ENCODE measurements at regions not wholly inside any gene's neighbourhood (a gene's known extent, or its start where the extent isn't known, plus 50 kb on each side); places are given as distances from the start of the nearest gene placed in this dataset.

- H3K4me3 ChIP-seq (ENCODE audit: low read length) = no peak overlapping the region
- no peak for TF ChIP-seq CTCF (conservative IDR thresholded peaks at IDR 0.05; ENCODE audit: low read depth, low read length)
- DNase-seq (ENCODE audit: low read depth) = no peak
These were observed 796.2 kb downstream of the EFNA5 start for GRCh38 chr5:106874531-106874930.

- H3K4me3 ChIP-seq (ENCODE audit: low read length) = no peak overlapping the region
- no peak for DNase-seq (ENCODE audit: low read depth)
- no peak for TF ChIP-seq CTCF (conservative IDR thresholded peaks at IDR 0.05; ENCODE audit: low read depth, low read length)
These were observed 797.2 kb downstream of the EFNA5 start for GRCh38 chr5:106873568-106873967.

GRCh38 chr5:106865279-106865678, 805.5 kb downstream of the EFNA5 start:
- no peak for DNase-seq (ENCODE audit: low read depth)
- TF ChIP-seq CTCF (conservative IDR thresholded peaks at IDR 0.05; ENCODE audit: low read depth, low read length) = no peak
- H3K4me3 ChIP-seq (ENCODE audit: low read length) = no peak overlapping the region

- H3K4me3 ChIP-seq (ENCODE audit: low read length) = no peak overlapping the region
- no peak for TF ChIP-seq CTCF (conservative IDR thresholded peaks at IDR 0.05; ENCODE audit: low read depth, low read length)
- DNase-seq (ENCODE audit: low read depth) = no peak
These were observed 808.1 kb downstream of the EFNA5 start for GRCh38 chr5:106862450-106863193.

GRCh38 chr5:106860398-106861044, 810.2 kb downstream of the EFNA5 start:
- DNase-seq (ENCODE audit: low read depth) = no peak
- no peak for TF ChIP-seq CTCF (conservative IDR thresholded peaks at IDR 0.05; ENCODE audit: low read depth, low read length)
- no peak overlapping the region for H3K4me3 ChIP-seq (ENCODE audit: low read length)

- H3K4me3 ChIP-seq (ENCODE audit: low read length) = no peak overlapping the region
- TF ChIP-seq CTCF (conservative IDR thresholded peaks at IDR 0.05; ENCODE audit: low read depth, low read length) = no peak
- no peak for DNase-seq (ENCODE audit: low read depth)
These were observed 812.1 kb downstream of the EFNA5 start for GRCh38 chr5:106858616-106859015.

GRCh38 chr5:106854922-106855321, 815.8 kb downstream of the EFNA5 start:
- H3K4me3 ChIP-seq (ENCODE audit: low read length) = no peak overlapping the region
- TF ChIP-seq CTCF (conservative IDR thresholded peaks at IDR 0.05; ENCODE audit: low read depth, low read length) = no peak
- DNase-seq (ENCODE audit: low read depth) = no peak
